Panc1 (cell line): ENCODE measurements at regions not wholly inside any gene's neighbourhood (a gene's known extent, or its start where the extent isn't known, plus 50 kb on each side); places are given as distances from the start of the nearest gene placed in this dataset.

Experiments
- ATAC-seq: fragments of 200-7000 bp; cut with Tn5 transposase; 2 replicates; pipeline ENCODE4 v1.9.1; 2020; ENCODE audit warnings: mild to moderate bottlenecking, moderate library complexity
- BruUV-seq: library from RNA; stranded (reverse); fragments of 400-500 nt; replicated peaks from 2 replicates; lab custom pipeline; 2021; lab: Mats Ljungman, UMichigan
- CTCF ChIA-PET: fragments of 300-600 bp; sonication (Branson Sonifier 250); formaldehyde crosslinking; loops from one replicate; lab custom pipeline; 2022; ENCODE audit warnings: antibody characterized with exemption; lab: Charles Lee
- POLR2A ChIA-PET: fragments of 300-600 bp; sonication (Branson Sonifier 250); formaldehyde crosslinking; loops from one replicate; lab custom pipeline; 2022; ENCODE audit warnings: antibody characterized with exemption; lab: Charles Lee
- DNase-seq: peaks from one replicate; pipeline ENCODE4 v3.0.0-alpha.2; 2010; ENCODE audit warnings: low read depth, low spot score
- H3K27ac ChIP-seq: 2 replicates; pipeline ENCODE4 v1.5.1; 2011; ENCODE audit warnings: mild to moderate bottlenecking, low read length, inconsistent platforms
- H3K27me3 ChIP-seq: fragments of 200-500 bp; sonication (Bioruptor generic); 2 replicates; pipeline ENCODE4 v1.6.0; 2014; ENCODE audit warnings: low read length, inconsistent platforms; ENCODE audit not compliant: control insufficient read depth, insufficient read depth
- H3K36me3 ChIP-seq: fragments of 200-500 bp; sonication (Bioruptor generic); 2 replicates; pipeline ENCODE4 v1.5.1; 2014; ENCODE audit warnings: inconsistent platforms, mild to moderate bottlenecking, low read length, moderate library complexity; ENCODE audit not compliant: control insufficient read depth, insufficient read depth
- H3K4me1 ChIP-seq: 2 replicates; pipeline ENCODE4 v1.5.1; 2011; ENCODE audit warnings: inconsistent platforms, mild to moderate bottlenecking, low read length, moderate library complexity; ENCODE audit not compliant: control insufficient read depth, insufficient read depth
- H3K4me3 ChIP-seq, 2 experiments: 2 replicates each; pipeline ENCODE4 v1.5.1; 2011 to 2012; ENCODE audit warnings: low read depth in 2 of 2, low read length in 2 of 2, mild to moderate bottlenecking in 2 of 2, inconsistent platforms in 1 of 2, moderate library complexity in 1 of 2
- H3K9me3 ChIP-seq: fragments of 200-500 bp; sonication (Bioruptor generic); 2 replicates; pipeline ENCODE4 v1.5.1; 2014; ENCODE audit warnings: low read depth, mild to moderate bottlenecking, inconsistent platforms, low read length, moderate library complexity; ENCODE audit not compliant: control insufficient read depth, insufficient read depth
- CTCF ChIP-seq: fragments of 450-650 bp; IDR thresholded peaks from 2 replicates; pipeline ENCODE4 v1.5.1; 2017; ENCODE audit warnings: mild to moderate bottlenecking
- POLR2AphosphoS5 ChIP-seq: IDR thresholded peaks from 2 replicates; pipeline ENCODE4 v1.6.1; 2012; ENCODE audit warnings: mild to moderate bottlenecking, low read depth, low read length, moderate library complexity
- REST ChIP-seq, 2 experiments: IDR thresholded peaks; 2 replicates each; pipeline ENCODE4 v1.6.1; 2011 to 2012; ENCODE audit warnings: low read depth in 2 of 2, control low read depth in 1 of 2, low read length in 1 of 2, mild to moderate bottlenecking in 1 of 2, moderate library complexity in 1 of 2; ENCODE audit not compliant: insufficient read depth in 1 of 2
- SIN3A ChIP-seq: IDR thresholded peaks from 2 replicates; pipeline ENCODE4 v1.6.1; 2012; ENCODE audit warnings: low read depth, mild to moderate bottlenecking, low read length, moderate library complexity, borderline replicate concordance; ENCODE audit not compliant: insufficient read depth
- TCF7L2 ChIP-seq: IDR thresholded peaks from 2 replicates; pipeline ENCODE4 v1.6.1; 2011; ENCODE audit warnings: mild to moderate bottlenecking, low read depth, low read length, inconsistent platforms
- in situ Hi-C: cut with HindIII; loops from 2 replicates; pipeline ENCODE4 v1.10.0; 2016; ENCODE audit warnings: low sequenced_read_pairs, low pct_unique_long_range_greater_than_20kb
- intact Hi-C: fragments of 100-400 bp; cut with micrococcal nuclease; formaldehyde crosslinking; loops from one replicate; pipeline ENCODE4 v1.10.0; 2022; ENCODE audit not compliant: unreplicated experiment

- TF ChIP-seq REST (IDR thresholded peaks at IDR 0.05; ENCODE audit: insufficient read depth in 1 of 2, low read depth in 2 of 2, low read length in 1 of 2) (no peak), POLR2AphosphoS5 (no peak), CTCF (no peak)
- Histone ChIP-seq H3K27ac (no peak overlapping the region), H3K27me3 (no peaks in the 10 kb centered on the region), H3K4me1 (no peaks in the 10 kb centered on the region), H3K36me3 (no peaks in the 10 kb centered on the region), H3K9me3 (no peaks in the 10 kb centered on the region), H3K4me3 (no peak overlapping the region)
- no TSS peak for BruUV-seq
- POLR2A ChIA-PET: no interaction called here
- intact Hi-C loops (no loop called here), in situ Hi-C loops (no loop called here)
- CTCF ChIA-PET: no interaction called here
- DNase-seq (no peak), ATAC-seq (no peak)
Observed at GRCh38 chr5:165266939-165267338, 1761.5 kb downstream of the MAT2B start.

GRCh38 chr5:165272436-165272835, 1767.0 kb downstream of the MAT2B start:
- Histone ChIP-seq H3K4me3 (no peak overlapping the region), H3K36me3 (no peaks in the 10 kb centered on the region), H3K27me3 (no peaks in the 10 kb centered on the region), H3K27ac (no peak overlapping the region), H3K4me1 (no peaks in the 10 kb centered on the region), H3K9me3 (no peaks in the 10 kb centered on the region)
- in situ Hi-C loops (no loop called here), intact Hi-C loops (no loop called here)
- ATAC-seq: no peak
- BruUV-seq: no TSS peak
- TF ChIP-seq TCF7L2 (no peak), POLR2AphosphoS5 (no peak), CTCF (no peak), REST (IDR thresholded peaks at IDR 0.05; ENCODE audit: insufficient read depth in 1 of 2, low read depth in 2 of 2, low read length in 1 of 2) (no peak), SIN3A (no peak)
- POLR2A ChIA-PET: no interaction called here
- DNase-seq: no peak
- CTCF ChIA-PET: no interaction called here
